ENCODE measurements at regions not wholly inside any gene's neighbourhood (a gene's known extent, or its start where the extent isn't known, plus 50 kb on each side); places are given as distances from the start of the nearest gene placed in this dataset.

GRCh38 chr6:141728330-141728729 is 404.4 kb upstream of the GJE1 start:
- H3K4me3 ChIP-seq (ENCODE audit: insufficient read depth, low read depth, low read length): no peak overlapping the region
- no peaks in the 10 kb centered on the region for H3K36me3 ChIP-seq (ENCODE audit: insufficient read depth, low read length)
- H3K4me1 ChIP-seq (ENCODE audit: insufficient read depth, low read length): no peaks in the 10 kb centered on the region
- peaks cover 8% of the 10 kb centered on the region for H3K4me1 Mint-ChIP-seq (ENCODE audit: low read depth, unreplicated experiment)
- TF ChIP-seq EZH2 (IDR thresholded peaks at IDR 0.05; ENCODE audit: insufficient read depth, low read length): no peak
- TF ChIP-seq, protein P1, sequence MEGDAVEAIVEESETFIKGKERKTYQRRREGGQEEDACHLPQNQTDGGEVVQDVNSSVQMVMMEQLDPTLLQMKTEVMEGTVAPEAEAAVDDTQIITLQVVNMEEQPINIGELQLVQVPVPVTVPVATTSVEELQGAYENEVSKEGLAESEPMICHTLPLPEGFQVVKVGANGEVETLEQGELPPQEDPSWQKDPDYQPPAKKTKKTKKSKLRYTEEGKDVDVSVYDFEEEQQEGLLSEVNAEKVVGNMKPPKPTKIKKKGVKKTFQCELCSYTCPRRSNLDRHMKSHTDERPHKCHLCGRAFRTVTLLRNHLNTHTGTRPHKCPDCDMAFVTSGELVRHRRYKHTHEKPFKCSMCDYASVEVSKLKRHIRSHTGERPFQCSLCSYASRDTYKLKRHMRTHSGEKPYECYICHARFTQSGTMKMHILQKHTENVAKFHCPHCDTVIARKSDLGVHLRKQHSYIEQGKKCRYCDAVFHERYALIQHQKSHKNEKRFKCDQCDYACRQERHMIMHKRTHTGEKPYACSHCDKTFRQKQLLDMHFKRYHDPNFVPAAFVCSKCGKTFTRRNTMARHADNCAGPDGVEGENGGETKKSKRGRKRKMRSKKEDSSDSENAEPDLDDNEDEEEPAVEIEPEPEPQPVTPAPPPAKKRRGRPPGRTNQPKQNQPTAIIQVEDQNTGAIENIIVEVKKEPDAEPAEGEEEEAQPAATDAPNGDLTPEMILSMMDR (IDR thresholded peaks at IDR 0.05; ENCODE audit: insufficient read depth, low read depth, low read length): no peak
- no peaks in the 10 kb centered on the region for H3K9me3 Mint-ChIP-seq (ENCODE audit: unreplicated experiment)
- no peaks in the 10 kb centered on the region for H3K79me2 ChIP-seq (ENCODE audit: insufficient read depth, low read length)
- DNase-seq (ENCODE audit: low read depth) (no peak), FAIRE-seq (no peak)
- H3K4me2 ChIP-seq (ENCODE audit: low read length): peak overlapping the region; percentile 24
- no peak overlapping the region for H3K9ac ChIP-seq (ENCODE audit: low read length)
- no peaks in the 10 kb centered on the region for H3K9me3 ChIP-seq (ENCODE audit: insufficient read depth, low read depth, low read length)
- H3K27me3 ChIP-seq (ENCODE audit: insufficient read depth, low read length): no peaks in the 10 kb centered on the region
- no peak overlapping the region for H2AFZ ChIP-seq (ENCODE audit: low read depth, low read length)
- H3K27ac ChIP-seq (ENCODE audit: low read depth, low read length): no peak overlapping the region
- no peak overlapping the region for H3K4me3 Mint-ChIP-seq (ENCODE audit: unreplicated experiment)
- no peaks in the 10 kb centered on the region for H4K20me1 ChIP-seq (ENCODE audit: insufficient read depth, low read length)
- no peaks in the 10 kb centered on the region for H3K36me3 Mint-ChIP-seq (ENCODE audit: low read depth, unreplicated experiment)
- no peak overlapping the region for H3K27ac Mint-ChIP-seq (ENCODE audit: unreplicated experiment)
- H3K27me3 Mint-ChIP-seq (ENCODE audit: low read depth, unreplicated experiment): no peaks in the 10 kb centered on the region

DNA sequence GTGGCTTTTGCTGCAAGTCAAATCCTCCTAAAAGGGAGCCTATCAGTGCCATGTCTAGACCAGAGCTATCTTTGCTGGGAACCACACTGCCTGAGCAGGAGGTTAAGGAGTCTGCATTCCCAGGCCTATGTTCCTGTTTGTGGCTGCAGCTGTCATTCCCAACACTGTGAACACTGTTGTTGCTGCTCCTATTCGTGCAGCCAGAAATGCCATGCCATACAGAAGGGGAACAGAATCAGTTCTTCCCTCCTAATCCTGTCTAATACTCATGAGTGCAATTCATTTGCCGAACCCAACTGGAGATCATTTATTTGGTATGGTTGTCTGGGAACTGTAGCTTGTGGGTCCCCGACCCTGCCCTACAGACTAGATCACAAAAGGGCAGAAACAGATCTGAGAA is 406.5 kb upstream of the GJE1 start:
- FAIRE-seq: no peak
- no peaks in the 10 kb centered on the region for H3K4me1 ChIP-seq (ENCODE audit: insufficient read depth, low read length)
- Mint-ChIP-seq H3K36me3 (ENCODE audit: low read depth, unreplicated experiment) (no peaks in the 10 kb centered on the region), H3K9me3 (ENCODE audit: unreplicated experiment) (peaks cover 2% of the 10 kb centered on the region), H3K27ac (ENCODE audit: unreplicated experiment) (peak overlapping the region; percentile 48), H3K4me3 (ENCODE audit: unreplicated experiment) (no peak overlapping the region), H3K4me1 (ENCODE audit: low read depth, unreplicated experiment) (peaks cover 8% of the 10 kb centered on the region), H3K27me3 (ENCODE audit: low read depth, unreplicated experiment) (no peaks in the 10 kb centered on the region)
- TF ChIP-seq EZH2 (IDR thresholded peaks at IDR 0.05; ENCODE audit: insufficient read depth, low read length): no peak
- TF ChIP-seq, protein P1 (IDR thresholded peaks at IDR 0.05; ENCODE audit: insufficient read depth, low read depth, low read length): no peak
- no peaks in the 10 kb centered on the region for H3K9me3 ChIP-seq (ENCODE audit: insufficient read depth, low read depth, low read length)
- no peak overlapping the region for H3K4me3 ChIP-seq (ENCODE audit: insufficient read depth, low read depth, low read length)
- no peaks in the 10 kb centered on the region for H3K79me2 ChIP-seq (ENCODE audit: insufficient read depth, low read length)
- no peak overlapping the region for H3K27ac ChIP-seq (ENCODE audit: low read depth, low read length)
- no peaks in the 10 kb centered on the region for H3K27me3 ChIP-seq (ENCODE audit: insufficient read depth, low read length)
- no peak overlapping the region for H2AFZ ChIP-seq (ENCODE audit: low read depth, low read length)
- H3K4me2 ChIP-seq (ENCODE audit: low read length): no peak overlapping the region
- DNase-seq (ENCODE audit: low read depth): no peak
- H3K36me3 ChIP-seq (ENCODE audit: insufficient read depth, low read length): no peaks in the 10 kb centered on the region
- H3K9ac ChIP-seq (ENCODE audit: low read length): no peak overlapping the region
- no peaks in the 10 kb centered on the region for H4K20me1 ChIP-seq (ENCODE audit: insufficient read depth, low read length)

GRCh38 chr6:141724731-141725130 is 408.0 kb upstream of the GJE1 start:
- Mint-ChIP-seq H3K36me3 (ENCODE audit: low read depth, unreplicated experiment) (no peaks in the 10 kb centered on the region), H3K4me3 (ENCODE audit: unreplicated experiment) (no peak overlapping the region), H3K27me3 (ENCODE audit: low read depth, unreplicated experiment) (no peaks in the 10 kb centered on the region), H3K27ac (ENCODE audit: unreplicated experiment) (no peak overlapping the region), H3K9me3 (ENCODE audit: unreplicated experiment) (peaks cover 2% of the 10 kb centered on the region), H3K4me1 (ENCODE audit: low read depth, unreplicated experiment) (peaks cover 8% of the 10 kb centered on the region)
- H3K4me3 ChIP-seq (ENCODE audit: insufficient read depth, low read depth, low read length): no peak overlapping the region
- H3K9ac ChIP-seq (ENCODE audit: low read length): no peak overlapping the region
- TF ChIP-seq EZH2 (IDR thresholded peaks at IDR 0.05; ENCODE audit: insufficient read depth, low read length): no peak
- TF ChIP-seq, protein P1 (IDR thresholded peaks at IDR 0.05; ENCODE audit: insufficient read depth, low read depth, low read length): no peak
- DNase-seq (ENCODE audit: low read depth) (no peak), FAIRE-seq (no peak)
- H4K20me1 ChIP-seq (ENCODE audit: insufficient read depth, low read length): no peaks in the 10 kb centered on the region
- no peaks in the 10 kb centered on the region for H3K36me3 ChIP-seq (ENCODE audit: insufficient read depth, low read length)
- H3K4me1 ChIP-seq (ENCODE audit: insufficient read depth, low read length): no peaks in the 10 kb centered on the region
- no peak overlapping the region for H3K4me2 ChIP-seq (ENCODE audit: low read length)
- H3K27me3 ChIP-seq (ENCODE audit: insufficient read depth, low read length): no peaks in the 10 kb centered on the region
- no peak overlapping the region for H3K27ac ChIP-seq (ENCODE audit: low read depth, low read length)
- H3K9me3 ChIP-seq (ENCODE audit: insufficient read depth, low read depth, low read length): no peaks in the 10 kb centered on the region
- H2AFZ ChIP-seq (ENCODE audit: low read depth, low read length): no peak overlapping the region
- H3K79me2 ChIP-seq (ENCODE audit: insufficient read depth, low read length): no peaks in the 10 kb centered on the region
